HG03342 (cell line): ENCODE measurements at regions not wholly inside any gene's neighbourhood (a gene's known extent, or its start where the extent isn't known, plus 50 kb on each side); places are given as distances from the start of the nearest gene placed in this dataset.

Source experiments
- ATAC-seq: cut with Tn5 transposase; IDR thresholded peaks from one replicate; pipeline ENCODE4 v1.9.1; 2021; ENCODE audit warnings: mild to moderate bottlenecking, moderate library complexity; ENCODE audit not compliant: unreplicated experiment

GRCh38 chr7:124364283-124364682 is 331.4 kb upstream of the TMEM229A start:
- no peak for ATAC-seq

GRCh38 chr7:124354201-124354600 is 321.3 kb upstream of the TMEM229A start:
- ATAC-seq = no peak

GRCh38 chr7:124351950-124352349 is 319.1 kb upstream of the TMEM229A start:
- no peak for ATAC-seq

DNA sequence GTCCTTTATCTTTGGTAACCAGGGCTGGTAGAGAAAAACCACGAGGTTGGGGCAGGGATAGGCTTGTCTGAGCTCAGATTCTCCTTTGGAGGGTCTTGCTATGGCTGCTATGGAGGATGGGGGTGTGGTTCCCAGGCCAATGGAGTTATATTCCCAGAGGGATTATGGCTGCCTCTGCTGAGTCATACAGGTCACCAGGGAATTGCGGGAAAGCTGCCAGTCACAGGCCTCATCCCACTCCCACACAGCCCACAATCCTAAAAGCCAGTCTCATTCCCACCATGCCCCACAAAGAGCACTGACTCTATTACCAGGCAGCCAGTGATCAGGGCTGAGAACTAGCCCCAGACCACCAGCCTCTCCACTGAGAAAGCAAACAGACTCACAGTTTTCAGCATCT is 316.6 kb upstream of the TMEM229A start:
- no peak for ATAC-seq

DNA sequence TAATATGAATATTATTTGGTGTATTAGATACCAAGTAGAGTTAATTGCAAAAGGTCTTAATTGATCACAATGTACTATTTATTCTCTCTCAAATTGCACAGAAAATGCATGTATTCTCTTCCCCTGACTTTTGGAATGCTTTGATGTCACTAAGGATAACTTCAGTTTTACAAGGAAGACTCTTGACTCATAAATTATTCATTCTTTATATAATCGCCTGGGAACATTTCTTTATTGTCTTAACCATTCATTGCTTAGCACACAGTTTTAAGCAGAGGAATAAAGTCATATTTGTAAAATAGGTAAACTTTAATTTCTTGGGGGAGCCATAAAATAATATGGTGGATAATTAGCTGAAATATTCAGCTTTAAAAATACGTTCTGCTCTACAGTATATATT is 306.0 kb upstream of the TMEM229A start:
- ATAC-seq = no peak

DNA sequence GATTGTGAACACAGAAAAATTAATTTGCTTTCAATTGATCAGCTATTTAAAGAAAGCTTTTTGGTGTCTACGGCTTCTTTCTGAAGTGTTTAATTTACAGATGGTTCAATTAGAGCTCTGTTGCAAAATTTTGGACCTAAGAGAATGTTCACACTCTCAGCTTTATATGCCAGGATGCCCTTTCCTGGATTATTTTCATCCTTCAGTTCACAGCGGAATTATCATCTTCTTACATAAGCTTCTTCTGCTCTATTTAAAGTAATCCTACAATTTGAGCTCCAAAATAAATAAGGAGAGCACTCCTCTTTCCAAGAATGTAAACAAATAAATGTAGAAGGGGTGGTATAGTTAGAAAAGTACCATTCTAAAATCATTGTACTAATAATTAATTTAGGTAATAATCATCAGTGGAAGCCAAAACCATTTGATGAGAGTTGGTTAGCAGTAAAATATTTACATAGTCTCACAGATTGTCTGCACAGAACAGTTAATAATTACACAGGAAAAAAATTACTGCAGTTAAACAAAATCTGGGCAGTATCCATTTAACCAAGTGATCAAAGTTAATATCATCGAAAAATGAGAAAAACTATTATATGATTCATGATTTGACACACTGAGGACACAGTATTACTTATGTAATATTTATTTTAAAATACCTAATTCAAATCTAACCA is 298.0 kb upstream of the TMEM229A start:
- ATAC-seq = no peak

DNA sequence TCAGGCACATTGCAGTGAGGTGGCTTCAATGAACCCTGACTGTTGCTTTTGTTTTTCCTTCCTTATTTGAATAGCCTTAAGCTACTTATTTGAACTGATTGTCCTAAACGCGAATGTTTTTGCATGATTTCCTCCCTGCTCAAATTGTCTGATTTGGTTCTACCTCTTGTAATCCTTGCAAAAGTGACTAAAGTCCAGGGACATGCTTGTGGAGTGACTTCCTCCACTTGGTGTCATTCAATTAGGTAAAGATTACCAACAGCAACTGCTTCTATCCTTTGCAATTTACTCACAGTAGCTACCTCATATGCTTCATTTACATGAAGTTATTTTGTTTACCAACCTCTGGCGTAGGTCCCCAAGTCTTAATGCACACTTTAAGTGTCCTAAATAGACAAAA is 295.9 kb upstream of the TMEM229A start:
- no peak for ATAC-seq

DNA sequence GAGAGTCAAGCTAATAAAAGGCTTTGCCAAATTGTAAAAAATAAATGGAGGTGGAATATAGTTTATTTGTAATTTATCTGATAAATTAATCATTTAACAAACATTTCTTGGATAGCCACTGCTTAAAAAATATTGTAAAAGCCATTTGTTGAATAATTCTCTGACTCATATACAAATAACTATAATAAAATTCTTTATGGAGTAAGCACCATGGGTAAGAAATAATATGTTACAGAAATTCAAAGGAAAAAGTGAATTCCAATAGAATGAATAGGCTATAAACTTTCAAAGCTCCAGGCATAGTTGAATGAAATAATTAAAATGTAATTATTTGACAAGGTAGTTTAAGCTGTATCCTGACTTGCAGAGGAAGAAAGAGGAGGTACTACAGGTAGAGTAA is 291.4 kb upstream of the TMEM229A start:
- no peak for ATAC-seq

- ATAC-seq = peak; percentile 74
These were observed 290.7 kb upstream of the TMEM229A start for GRCh38 chr7:124323597-124323996.

- no peak for ATAC-seq
These were observed 289.7 kb upstream of the TMEM229A start for GRCh38 chr7:124322561-124322960.

DNA sequence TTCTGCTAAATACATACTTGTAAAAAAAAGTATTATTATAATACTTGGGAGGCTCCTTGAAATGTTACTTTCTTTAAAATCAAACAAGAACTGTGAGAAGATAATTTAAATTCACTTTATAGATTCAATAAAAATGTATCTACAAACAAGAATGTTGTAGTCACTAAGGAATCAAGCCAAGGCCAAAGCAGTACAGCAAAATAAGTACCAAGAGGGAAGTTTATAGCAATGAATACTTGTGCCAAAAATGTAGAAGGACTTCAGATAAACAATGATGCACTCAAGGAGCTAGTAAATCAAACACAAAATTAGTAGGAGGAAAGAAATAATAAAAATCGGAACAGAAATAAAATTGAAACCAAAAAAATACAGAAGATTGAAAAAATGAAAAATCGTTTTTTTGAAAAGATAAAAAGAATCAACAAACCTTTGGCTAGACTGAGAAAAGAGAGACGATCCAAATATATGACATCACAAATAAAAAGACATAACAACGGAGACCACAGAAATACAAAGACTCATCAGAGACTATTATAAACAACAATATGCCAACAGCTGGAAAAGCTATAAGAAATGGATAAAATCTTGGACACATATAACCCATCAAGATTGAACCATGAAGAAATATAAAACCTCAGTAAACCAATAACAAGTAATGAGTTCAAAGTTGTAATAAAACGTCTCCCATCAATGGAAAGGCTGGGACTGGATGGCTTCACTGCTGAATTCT is 286.0 kb upstream of the TMEM229A start:
- no peak for ATAC-seq

DNA sequence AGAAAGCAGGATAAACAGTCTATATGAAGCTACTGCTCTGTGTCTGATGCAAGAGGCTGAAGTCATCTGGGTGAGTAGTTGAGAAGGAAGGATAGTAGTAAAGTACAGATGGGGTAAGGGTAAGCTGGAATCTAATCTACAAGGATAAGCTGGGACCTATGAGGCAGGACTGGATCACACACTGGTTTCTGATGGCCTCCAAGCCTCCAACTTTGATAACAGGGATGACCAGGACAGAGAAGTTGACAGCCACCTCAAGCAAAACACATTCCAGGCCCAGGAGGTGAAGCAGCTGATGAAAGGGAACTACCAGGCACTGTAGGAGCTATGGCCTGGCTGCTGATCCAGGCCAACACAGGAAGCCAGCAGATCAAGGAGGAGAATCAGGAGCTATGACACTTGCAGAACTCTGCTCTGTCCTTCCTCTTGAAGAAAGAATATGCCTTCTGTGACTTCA is 278.1 kb upstream of the TMEM229A start:
- no peak for ATAC-seq

GRCh38 chr7:124308384-124308783 is 275.5 kb upstream of the TMEM229A start:
- no peak for ATAC-seq

GRCh38 chr7:124295289-124295688 is 262.4 kb upstream of the TMEM229A start:
- no peak for ATAC-seq

DNA sequence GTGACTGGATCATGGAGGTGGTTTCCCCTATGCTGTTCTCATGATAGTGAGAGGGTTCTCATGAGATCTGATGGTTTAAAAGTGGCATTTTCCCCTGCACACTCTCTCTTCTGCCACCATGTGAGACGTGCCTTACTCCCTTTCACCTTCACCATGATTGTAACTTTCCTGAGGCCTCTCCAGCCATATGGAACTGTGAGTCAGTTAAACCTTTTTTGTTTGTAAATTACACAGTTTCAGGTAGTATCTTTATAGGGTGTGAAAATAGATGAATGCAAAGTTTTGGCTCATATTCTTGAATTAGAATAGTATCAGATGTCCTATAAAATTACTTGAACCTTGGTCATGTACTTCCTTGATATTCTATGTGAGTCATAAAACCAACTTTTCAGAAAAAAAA is 252.1 kb upstream of the TMEM229A start:
- ATAC-seq = no peak

DNA sequence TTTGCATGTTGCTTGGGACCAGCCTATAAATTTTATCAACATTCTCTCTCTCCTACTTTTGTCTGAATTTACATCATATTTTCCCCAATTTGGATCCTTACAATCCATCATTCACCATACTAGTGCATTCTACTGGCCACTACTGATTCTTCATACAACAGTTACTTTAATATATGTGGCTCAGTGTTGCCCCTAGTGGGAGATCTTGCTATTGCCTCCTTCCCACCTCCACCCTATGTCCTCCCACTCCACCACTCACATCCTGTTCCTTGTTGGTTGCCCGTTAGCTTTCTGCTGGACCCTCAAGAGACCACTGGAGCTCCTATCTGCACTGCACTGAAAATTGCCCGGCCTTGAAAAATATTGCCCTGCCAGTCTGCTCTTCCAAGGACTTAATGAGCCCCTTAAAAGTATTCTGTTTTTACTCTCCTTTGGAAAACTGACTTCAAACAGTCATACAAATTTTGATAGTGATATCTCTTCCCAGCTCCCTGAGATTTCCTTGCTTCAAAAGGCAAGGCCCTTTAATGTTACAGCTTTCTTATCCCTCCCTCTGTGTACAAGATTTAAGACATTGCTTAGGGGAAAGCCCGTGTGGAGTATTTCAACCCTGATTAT is 243.2 kb upstream of the TMEM229A start:
- peak; percentile 100 for ATAC-seq

GRCh38 chr7:124275411-124275810 is 242.5 kb upstream of the TMEM229A start:
- ATAC-seq = no peak

DNA sequence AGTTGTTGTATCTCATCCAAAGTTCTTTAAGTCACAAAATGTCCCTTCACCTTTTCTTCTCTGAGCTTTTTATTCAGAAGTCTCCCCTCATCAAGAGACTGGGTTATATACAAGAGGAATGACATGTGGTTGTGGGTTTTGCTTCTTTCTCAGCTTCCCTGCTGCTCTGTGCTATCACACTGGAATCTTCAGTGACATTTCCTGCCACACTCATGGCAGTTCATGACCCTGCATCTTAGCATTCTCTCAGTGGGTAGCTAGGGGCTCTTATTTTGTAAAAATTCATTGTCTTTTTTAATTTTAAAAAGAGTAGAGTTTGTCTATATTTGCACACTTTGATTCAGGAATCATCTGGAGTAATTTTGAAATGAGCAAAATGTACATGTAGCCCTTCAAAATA is 236.9 kb upstream of the TMEM229A start:
- ATAC-seq = no peak

- no peak for ATAC-seq
These were observed 234.3 kb upstream of the TMEM229A start for GRCh38 chr7:124267154-124267553.

DNA sequence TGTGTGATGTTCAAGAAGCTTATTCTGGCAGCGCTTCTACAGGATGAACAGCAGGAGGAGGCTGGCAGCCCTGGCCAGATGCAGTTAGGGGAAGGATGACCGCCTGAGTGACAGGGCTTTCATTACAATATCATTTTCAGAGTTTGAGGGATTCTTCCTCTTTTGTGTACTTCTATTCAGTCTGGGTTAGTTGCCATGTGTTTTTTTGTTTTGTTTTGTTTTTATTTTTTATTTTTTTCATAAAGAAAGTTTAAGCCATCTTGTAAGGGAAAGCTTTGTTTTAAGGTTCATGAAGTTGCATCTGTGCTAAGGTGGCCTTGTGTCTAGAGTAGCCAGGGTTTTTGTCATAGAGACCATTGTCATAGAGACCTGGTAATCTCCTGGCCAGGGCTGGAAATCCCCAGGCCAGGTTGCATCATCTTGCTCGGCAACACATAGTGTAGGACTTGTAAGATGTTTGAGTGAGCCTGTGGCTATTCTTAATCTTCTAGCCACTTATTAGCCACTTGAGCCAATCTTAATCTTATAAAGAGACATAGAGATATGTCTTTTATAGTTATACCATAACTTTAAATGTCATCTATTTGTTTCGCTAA is 230.5 kb upstream of the TMEM229A start:
- ATAC-seq = peak; percentile 95

GRCh38 chr7:124261710-124262109 is 228.8 kb upstream of the TMEM229A start:
- no peak for ATAC-seq
